Activated CD4-positive, alpha-beta T cell treated with anti-CD3 and anti-CD28 coated beads, Interleukin-2, amount 10 ng/mL, durations not matched to agents 7 days and 5 days (primary cell): ENCODE measurements at regions not wholly inside any gene's neighbourhood (a gene's known extent, or its start where the extent isn't known, plus 50 kb on each side); places are given as distances from the start of the nearest gene placed in this dataset.

ENCODE experiments used
- CTCF ChIA-PET: fragments of 350-600 bp; sonication (Branson Sonifier 250); formaldehyde crosslinking; loops from one replicate; lab custom pipeline; 2021; ENCODE audit warnings: antibody characterized with exemption; lab: Charles Lee
- POLR2A ChIA-PET: fragments of 350-600 bp; sonication (Branson Sonifier 250); formaldehyde crosslinking; loops from one replicate; lab custom pipeline; 2021; ENCODE audit warnings: antibody characterized with exemption; lab: Charles Lee
- DNase-seq: peaks from one replicate; pipeline ENCODE4 v3.0.0-alpha.2; 2020
- H3K27ac Mint-ChIP-seq: one replicate; pipeline ENCODE4 v1.8.0; 2021; ENCODE audit warnings: mild to moderate bottlenecking, moderate library complexity, mixed read lengths
- H3K27me3 Mint-ChIP-seq: one replicate; pipeline ENCODE4 v1.8.0; 2021; ENCODE audit warnings: mixed read lengths
- H3K36me3 Mint-ChIP-seq: one replicate; pipeline ENCODE4 v1.8.0; 2021; ENCODE audit warnings: low read depth, mixed read lengths
- H3K4me1 Mint-ChIP-seq: one replicate; pipeline ENCODE4 v1.8.0; 2021; ENCODE audit warnings: mixed read lengths
- H3K4me3 Mint-ChIP-seq: one replicate; pipeline ENCODE4 v1.8.0; 2021; ENCODE audit warnings: mild to moderate bottlenecking, moderate library complexity, mixed read lengths
- H3K9me3 Mint-ChIP-seq: one replicate; pipeline ENCODE4 v1.8.0; 2021; ENCODE audit warnings: mixed read lengths

GRCh38 chr5:31052937-31053658 is 140.4 kb upstream of the CDH6 start:
- POLR2A ChIA-PET = no interaction called here
- no peak for DNase-seq
- no peak overlapping the region for H3K27ac Mint-ChIP-seq
- H3K36me3 Mint-ChIP-seq = no peaks in the 10 kb centered on the region
- H3K4me3 Mint-ChIP-seq = no peak overlapping the region
- CTCF ChIA-PET = no interaction called here
- H3K27me3 Mint-ChIP-seq = no peaks in the 10 kb centered on the region
- no peaks in the 10 kb centered on the region for H3K9me3 Mint-ChIP-seq
- H3K4me1 Mint-ChIP-seq = no peaks in the 10 kb centered on the region

- DNase-seq = no peak
Measured at GRCh38 chr5:31051316-31051715, 142.2 kb upstream of the CDH6 start.

GRCh38 chr5:31049936-31050704 is 143.4 kb upstream of the CDH6 start:
- POLR2A ChIA-PET = no interaction called here
- H3K9me3 Mint-ChIP-seq = no peaks in the 10 kb centered on the region
- CTCF ChIA-PET = interaction anchor here (0.6 kb wide), 1 partner anchor 18 kb away, joined by 3 read pairs; no protein-coding TSS in a partner anchor
- no peak overlapping the region for H3K4me3 Mint-ChIP-seq
- no peaks in the 10 kb centered on the region for H3K27me3 Mint-ChIP-seq
- no peaks in the 10 kb centered on the region for H3K4me1 Mint-ChIP-seq
- DNase-seq = no peak
- H3K27ac Mint-ChIP-seq = no peak overlapping the region
- no peaks in the 10 kb centered on the region for H3K36me3 Mint-ChIP-seq

More at GRCh38 chr5:31051316-31051715, 142.2 kb upstream of the CDH6 start:
- ChIA-PET POLR2A (no interaction called here), CTCF (no interaction called here)
- Mint-ChIP-seq H3K27me3 (no peaks in the 10 kb centered on the region), H3K4me1 (no peaks in the 10 kb centered on the region), H3K27ac (no peak overlapping the region), H3K9me3 (no peaks in the 10 kb centered on the region), H3K4me3 (no peak overlapping the region), H3K36me3 (no peaks in the 10 kb centered on the region)

- CTCF ChIA-PET = interaction anchor here (0.6 kb wide), 1 partner anchor 17 kb away, joined by 3 read pairs; no protein-coding TSS in a partner anchor
- no peaks in the 10 kb centered on the region for H3K9me3 Mint-ChIP-seq
- no peak overlapping the region for H3K27ac Mint-ChIP-seq
Measured at GRCh38 chr5:31049461-31049860, 144.0 kb upstream of the CDH6 start.

GRCh38 chr5:31048282-31049270 is 144.9 kb upstream of the CDH6 start:
- DNase-seq = no peak
- H3K9me3 Mint-ChIP-seq = no peaks in the 10 kb centered on the region
- H3K36me3 Mint-ChIP-seq = no peaks in the 10 kb centered on the region
- CTCF ChIA-PET = no interaction called here
- POLR2A ChIA-PET = no interaction called here
- H3K4me1 Mint-ChIP-seq = no peaks in the 10 kb centered on the region
- H3K27ac Mint-ChIP-seq = no peak overlapping the region
- H3K4me3 Mint-ChIP-seq = no peak overlapping the region
- H3K27me3 Mint-ChIP-seq = no peaks in the 10 kb centered on the region

More at GRCh38 chr5:31049461-31049860, 144.0 kb upstream of the CDH6 start:
- no peak for DNase-seq
- no peaks in the 10 kb centered on the region for H3K27me3 Mint-ChIP-seq
- no peak overlapping the region for H3K4me3 Mint-ChIP-seq
- no peaks in the 10 kb centered on the region for H3K4me1 Mint-ChIP-seq
- POLR2A ChIA-PET = no interaction called here
- H3K36me3 Mint-ChIP-seq = no peaks in the 10 kb centered on the region

- ChIA-PET CTCF (no interaction called here), POLR2A (no interaction called here)
- no peaks in the 10 kb centered on the region for H3K4me1 Mint-ChIP-seq
- no peak overlapping the region for H3K27ac Mint-ChIP-seq
- no peaks in the 10 kb centered on the region for H3K27me3 Mint-ChIP-seq
- H3K9me3 Mint-ChIP-seq = peaks cover 4% of the 10 kb centered on the region
- no peaks in the 10 kb centered on the region for H3K36me3 Mint-ChIP-seq
- no peak overlapping the region for H3K4me3 Mint-ChIP-seq
- no peak for DNase-seq
Measured at GRCh38 chr5:31047621-31048020, 145.9 kb upstream of the CDH6 start.

GRCh38 chr5:31047007-31047406 is 146.5 kb upstream of the CDH6 start:
- H3K4me1 Mint-ChIP-seq = no peaks in the 10 kb centered on the region
- ChIA-PET POLR2A (no interaction called here), CTCF (no interaction called here)
- H3K4me3 Mint-ChIP-seq = no peak overlapping the region
- DNase-seq = no peak
- no peak overlapping the region for H3K27ac Mint-ChIP-seq
- H3K36me3 Mint-ChIP-seq = no peaks in the 10 kb centered on the region
- peaks cover 4% of the 10 kb centered on the region for H3K9me3 Mint-ChIP-seq
- no peaks in the 10 kb centered on the region for H3K27me3 Mint-ChIP-seq

GRCh38 chr5:31036411-31036810 is 157.1 kb upstream of the CDH6 start:
- Mint-ChIP-seq H3K4me3 (no peak overlapping the region), H3K9me3 (peaks cover 13% of the 10 kb centered on the region), H3K27ac (no peak overlapping the region), H3K27me3 (no peaks in the 10 kb centered on the region), H3K4me1 (no peaks in the 10 kb centered on the region), H3K36me3 (no peaks in the 10 kb centered on the region)
- POLR2A ChIA-PET = no interaction called here
- CTCF ChIA-PET = no interaction called here
- no peak for DNase-seq

GRCh38 chr5:31033295-31033694 is 160.2 kb upstream of the CDH6 start:
- ChIA-PET POLR2A (no interaction called here), CTCF (no interaction called here)
- DNase-seq = no peak
- no peaks in the 10 kb centered on the region for H3K4me1 Mint-ChIP-seq
- no peaks in the 10 kb centered on the region for H3K36me3 Mint-ChIP-seq
- no peak overlapping the region for H3K27ac Mint-ChIP-seq
- H3K27me3 Mint-ChIP-seq = no peaks in the 10 kb centered on the region
- no peak overlapping the region for H3K4me3 Mint-ChIP-seq
- peaks cover 5% of the 10 kb centered on the region for H3K9me3 Mint-ChIP-seq

- H3K9me3 Mint-ChIP-seq = peaks cover 5% of the 10 kb centered on the region
- no peaks in the 10 kb centered on the region for H3K4me1 Mint-ChIP-seq
- no peak overlapping the region for H3K27ac Mint-ChIP-seq
- POLR2A ChIA-PET = no interaction called here
- no peaks in the 10 kb centered on the region for H3K27me3 Mint-ChIP-seq
- CTCF ChIA-PET = no interaction called here
- no peaks in the 10 kb centered on the region for H3K36me3 Mint-ChIP-seq
- no peak for DNase-seq
- no peak overlapping the region for H3K4me3 Mint-ChIP-seq
Measured at GRCh38 chr5:31029925-31030324, 163.6 kb upstream of the CDH6 start.

GRCh38 chr5:31027721-31028120 is 165.8 kb upstream of the CDH6 start:
- ChIA-PET CTCF (no interaction called here), POLR2A (no interaction called here)
- no peak for DNase-seq
- Mint-ChIP-seq H3K4me1 (no peaks in the 10 kb centered on the region), H3K4me3 (no peak overlapping the region), H3K9me3 (peaks cover 5% of the 10 kb centered on the region), H3K27me3 (no peaks in the 10 kb centered on the region), H3K36me3 (no peaks in the 10 kb centered on the region), H3K27ac (no peak overlapping the region)

- Mint-ChIP-seq H3K27me3 (no peaks in the 10 kb centered on the region), H3K36me3 (no peaks in the 10 kb centered on the region), H3K9me3 (peaks cover 4% of the 10 kb centered on the region), H3K4me1 (no peaks in the 10 kb centered on the region), H3K27ac (no peak overlapping the region), H3K4me3 (no peak overlapping the region)
- no peak for DNase-seq
- CTCF ChIA-PET = no interaction called here
- POLR2A ChIA-PET = no interaction called here
Measured at GRCh38 chr5:31023105-31023504, 170.4 kb upstream of the CDH6 start.
